PC-3 (cell line): ENCODE measurements at regions not wholly inside any gene's neighbourhood (a gene's known extent, or its start where the extent isn't known, plus 50 kb on each side); places are given as distances from the start of the nearest gene placed in this dataset.

Experiments used
- ATAC-seq: fragments of 200-7000 bp; cut with Tn5 transposase; 2 replicates; pipeline ENCODE4 v1.9.1; 2020; ENCODE audit warnings: mild to moderate bottlenecking, moderate library complexity
- BruUV-seq: library from RNA; stranded (reverse); fragments of 400-500 nt; replicated peaks from 2 replicates; lab custom pipeline; 2021; lab: Mats Ljungman, UMichigan
- CTCF ChIA-PET: fragments of 300-600 bp; sonication (Branson Sonifier 250); formaldehyde crosslinking; loops from one replicate; lab custom pipeline; 2022; ENCODE audit warnings: antibody characterized with exemption; lab: Charles Lee
- POLR2A ChIA-PET: fragments of 300-600 bp; sonication (Branson Sonifier 250); formaldehyde crosslinking; loops from one replicate; lab custom pipeline; 2022; ENCODE audit warnings: antibody characterized with exemption; ENCODE audit not compliant: unreplicated experiment; lab: Charles Lee
- DNase-seq: peaks from one replicate; pipeline ENCODE4 v3.0.0-alpha.2; 2015
- H2AFZ ChIP-seq: fragments of 300-600 bp; sonication (generic); 2 replicates; pipeline ENCODE4 v1.6.0; 2016; ENCODE audit warnings: antibody characterized with exemption, low read length
- H3F3A ChIP-seq: fragments of 300-600 bp; sonication (generic); one replicate; pipeline ENCODE4 v1.6.0; 2017; ENCODE audit warnings: antibody characterized with exemption, low read length, control low read depth, mild to moderate bottlenecking; ENCODE audit not compliant: unreplicated experiment
- H3K27ac ChIP-seq: fragments of 300-600 bp; sonication (generic); 2 replicates; pipeline ENCODE4 v1.5.1; 2016; ENCODE audit warnings: mild to moderate bottlenecking, low read length
- H3K27me3 ChIP-seq: fragments of 300-600 bp; sonication (generic); 2 replicates; pipeline ENCODE4 v1.6.1; 2016; ENCODE audit warnings: low read length, mixed read lengths
- H3K36me3 ChIP-seq: fragments of 300-600 bp; sonication (generic); 2 replicates; pipeline ENCODE4 v1.6.1; 2016; ENCODE audit warnings: low read depth, mixed run types, low read length, mixed read lengths
- H3K4me1 ChIP-seq: fragments of 300-600 bp; sonication (generic); 2 replicates; pipeline ENCODE4 v1.5.1; 2016; ENCODE audit warnings: low read length; ENCODE audit not compliant: insufficient read depth
- H3K4me2 ChIP-seq: fragments of 300-600 bp; sonication (generic); 2 replicates; pipeline ENCODE4 v1.6.0; 2016; ENCODE audit warnings: low read length
- H3K4me3 ChIP-seq: fragments of 300-600 bp; sonication (generic); 2 replicates; pipeline ENCODE4 v1.5.1; 2016; ENCODE audit warnings: mild to moderate bottlenecking, low read length, mixed read lengths
- H3K79me2 ChIP-seq: fragments of 300-600 bp; sonication (generic); 2 replicates; pipeline ENCODE4 v1.6.1; 2017; ENCODE audit warnings: low read length, mixed read lengths
- H3K9ac ChIP-seq: fragments of 300-600 bp; sonication (generic); 2 replicates; pipeline ENCODE4 v1.6.0; 2016; ENCODE audit warnings: mild to moderate bottlenecking, low read length
- H3K9me2 ChIP-seq: fragments of 300-600 bp; sonication (generic); replicated peaks from 2 replicates; pipeline ENCODE4 v1.6.1; 2016; ENCODE audit warnings: mixed run types, low read length, mixed read lengths
- H3K9me3 ChIP-seq: fragments of 300-600 bp; sonication (generic); 2 replicates; pipeline ENCODE4 v1.6.1; 2016; ENCODE audit warnings: low read length, mixed read lengths
- H4K20me1 ChIP-seq: fragments of 300-600 bp; sonication (generic); 2 replicates; pipeline ENCODE4 v1.6.1; 2016; ENCODE audit warnings: low read length, mixed read lengths
- EZH2 ChIP-seq: fragments of 300-600 bp; sonication (generic); IDR thresholded peaks from one replicate; pipeline ENCODE4 v1.6.1; 2017; ENCODE audit warnings: antibody characterized with exemption, mild to moderate bottlenecking, low read length; ENCODE audit not compliant: unreplicated experiment
- EZH2phosphoT487 ChIP-seq: fragments of 300-600 bp; sonication (generic); IDR thresholded peaks from 2 replicates; pipeline ENCODE4 v1.6.1; 2018; ENCODE audit warnings: mild to moderate bottlenecking, antibody characterized with exemption, low read length, borderline replicate concordance
- intact Hi-C: fragments of 100-400 bp; cut with micrococcal nuclease; formaldehyde crosslinking; loops from 2 replicates; pipeline ENCODE4 v1.9.0; 2023
- TF ChIP-seq, protein P1 (sequence below): fragments of 300-600 bp; sonication (generic); conservative IDR thresholded peaks from 2 replicates; pipeline ENCODE4 v1.5.1; 2017; ENCODE audit warnings: antibody characterized with exemption, low read depth, mild to moderate bottlenecking, low read length

GRCh38 chr4:86529436-86529835 lies 64.7 kb upstream of the PTPN13 start:
- intact Hi-C loops, result no loop called here

DNA sequence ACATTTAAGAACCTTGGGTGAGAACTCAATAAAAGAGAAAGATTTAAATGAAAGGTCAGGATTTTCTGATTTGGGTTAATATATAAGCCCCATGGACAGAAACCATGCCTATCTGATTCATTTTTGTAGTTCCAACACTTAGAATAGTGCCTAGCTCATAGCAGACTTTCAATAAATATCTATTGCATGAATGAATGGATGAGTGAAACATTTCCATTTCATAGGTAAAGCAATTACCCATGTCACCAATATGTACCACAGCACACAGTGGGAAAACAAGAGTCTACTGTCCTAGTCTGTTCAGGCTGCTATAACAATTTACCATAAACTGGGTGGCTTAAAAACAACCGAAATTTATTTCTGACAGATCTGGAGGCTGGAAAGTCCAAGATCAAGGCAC lies 63.9 kb upstream of the PTPN13 start:
- H3K79me2 ChIP-seq, result no peaks in the 10 kb centered on the region
- no peak overlapping the region for H3K9ac ChIP-seq
- no peak for TF ChIP-seq EZH2phosphoT487
- H3K4me1 ChIP-seq, result no peaks in the 10 kb centered on the region
- no peak overlapping the region for H3K27ac ChIP-seq
- no peaks in the 10 kb centered on the region for H3K27me3 ChIP-seq
- H2AFZ ChIP-seq, result no peak overlapping the region
- POLR2A ChIA-PET, result no interaction called here
- BruUV-seq, result no TSS peak
- DNase-seq, result no peak
- no peaks in the 10 kb centered on the region for H4K20me1 ChIP-seq
- intact Hi-C loops, result no loop called here
- H3K9me3 ChIP-seq, result no peaks in the 10 kb centered on the region
- H3K4me2 ChIP-seq, result no peak overlapping the region
- H3K4me3 ChIP-seq, result no peak overlapping the region
- no peaks in the 10 kb centered on the region for H3K9me2 ChIP-seq
- no peak for ATAC-seq
- CTCF ChIA-PET, result no interaction called here
- H3K36me3 ChIP-seq, result no peaks in the 10 kb centered on the region
- H3F3A ChIP-seq, result no peaks in the 10 kb centered on the region

More at GRCh38 chr4:86529436-86529835, 64.7 kb upstream of the PTPN13 start:
- H3K4me1 ChIP-seq, result no peaks in the 10 kb centered on the region
- H3K79me2 ChIP-seq, result no peaks in the 10 kb centered on the region
- no peaks in the 10 kb centered on the region for H3K27me3 ChIP-seq
- ATAC-seq (no peak), DNase-seq (no peak)
- ChIA-PET POLR2A (no interaction called here), CTCF (no interaction called here)
- no peak for TF ChIP-seq EZH2
- TF ChIP-seq EZH2phosphoT487, result no peak
- TF ChIP-seq, protein P1, sequence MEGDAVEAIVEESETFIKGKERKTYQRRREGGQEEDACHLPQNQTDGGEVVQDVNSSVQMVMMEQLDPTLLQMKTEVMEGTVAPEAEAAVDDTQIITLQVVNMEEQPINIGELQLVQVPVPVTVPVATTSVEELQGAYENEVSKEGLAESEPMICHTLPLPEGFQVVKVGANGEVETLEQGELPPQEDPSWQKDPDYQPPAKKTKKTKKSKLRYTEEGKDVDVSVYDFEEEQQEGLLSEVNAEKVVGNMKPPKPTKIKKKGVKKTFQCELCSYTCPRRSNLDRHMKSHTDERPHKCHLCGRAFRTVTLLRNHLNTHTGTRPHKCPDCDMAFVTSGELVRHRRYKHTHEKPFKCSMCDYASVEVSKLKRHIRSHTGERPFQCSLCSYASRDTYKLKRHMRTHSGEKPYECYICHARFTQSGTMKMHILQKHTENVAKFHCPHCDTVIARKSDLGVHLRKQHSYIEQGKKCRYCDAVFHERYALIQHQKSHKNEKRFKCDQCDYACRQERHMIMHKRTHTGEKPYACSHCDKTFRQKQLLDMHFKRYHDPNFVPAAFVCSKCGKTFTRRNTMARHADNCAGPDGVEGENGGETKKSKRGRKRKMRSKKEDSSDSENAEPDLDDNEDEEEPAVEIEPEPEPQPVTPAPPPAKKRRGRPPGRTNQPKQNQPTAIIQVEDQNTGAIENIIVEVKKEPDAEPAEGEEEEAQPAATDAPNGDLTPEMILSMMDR, result no peak
- no peak overlapping the region for H3K4me3 ChIP-seq
- H3K4me2 ChIP-seq, result no peak overlapping the region
- H3K27ac ChIP-seq, result no peak overlapping the region
- no TSS peak for BruUV-seq
- H3K9me3 ChIP-seq, result no peaks in the 10 kb centered on the region
- H3K36me3 ChIP-seq, result no peaks in the 10 kb centered on the region
- H4K20me1 ChIP-seq, result no peaks in the 10 kb centered on the region
- H3K9me2 ChIP-seq, result no peaks in the 10 kb centered on the region
- H3K9ac ChIP-seq, result no peak overlapping the region
- no peak overlapping the region for H2AFZ ChIP-seq
- H3F3A ChIP-seq, result no peaks in the 10 kb centered on the region

DNA sequence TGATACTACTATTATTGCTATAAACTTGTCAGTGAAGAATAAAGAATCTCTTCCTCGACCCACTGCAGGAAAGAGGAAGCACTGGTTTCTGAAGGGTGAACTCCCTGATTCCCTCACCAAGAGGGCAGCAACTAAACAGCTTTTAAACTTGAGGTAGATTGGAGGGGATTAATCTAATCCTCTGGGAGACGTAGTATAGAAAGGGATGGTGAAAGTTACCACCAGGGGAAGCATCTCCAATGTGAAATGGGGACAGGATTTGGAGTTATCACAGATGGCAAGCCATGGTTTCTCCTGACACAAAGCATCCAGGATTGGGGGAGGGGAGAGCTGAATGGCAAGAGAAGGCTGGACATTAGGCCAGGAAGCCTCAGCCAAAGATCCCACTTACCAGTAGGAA lies 62.7 kb upstream of the PTPN13 start:
- Histone ChIP-seq H3K4me1 (no peaks in the 10 kb centered on the region), H3K9me2 (no peaks in the 10 kb centered on the region), H2AFZ (no peak overlapping the region), H3K36me3 (no peaks in the 10 kb centered on the region), H3K27ac (no peak overlapping the region), H3K4me2 (no peak overlapping the region), H3K9me3 (no peaks in the 10 kb centered on the region), H3F3A (no peaks in the 10 kb centered on the region), H3K4me3 (no peak overlapping the region), H3K9ac (no peak overlapping the region), H4K20me1 (no peaks in the 10 kb centered on the region), H3K79me2 (no peaks in the 10 kb centered on the region), H3K27me3 (no peaks in the 10 kb centered on the region)
- no peak for ATAC-seq
- DNase-seq, result no peak
- intact Hi-C loops, result no loop called here
- CTCF ChIA-PET, result no interaction called here
- BruUV-seq, result no TSS peak
- POLR2A ChIA-PET, result no interaction called here
- TF ChIP-seq, protein P1, result no peak
- TF ChIP-seq EZH2 (no peak), EZH2phosphoT487 (no peak)
